H9 (cell line): ENCODE measurements at regions not wholly inside any gene's neighbourhood (a gene's known extent, or its start where the extent isn't known, plus 50 kb on each side); places are given as distances from the start of the nearest gene placed in this dataset.

ENCODE experiments used
- DNase-seq: peaks from one replicate; pipeline ENCODE4 v3.0.0-alpha.2; 2017
- H2AFZ ChIP-seq: one replicate; pipeline ENCODE4 v1.6.1; 2013; ENCODE audit warnings: mild to moderate bottlenecking, low read length, control low read depth, moderate library complexity
- H2AK5ac ChIP-seq: 2 replicates; pipeline ENCODE4 v1.6.1; 2013; ENCODE audit warnings: low read length, control low read depth, mixed read lengths; ENCODE audit not compliant: insufficient read length
- H2BK120ac ChIP-seq: one replicate; pipeline ENCODE4 v1.6.1; 2013; ENCODE audit warnings: low read depth, mild to moderate bottlenecking, low read length, control low read depth, inconsistent platforms; ENCODE audit not compliant: poor library complexity, severe bottlenecking
- H2BK12ac ChIP-seq: 2 replicates; pipeline ENCODE4 v1.6.1; 2013; ENCODE audit warnings: low read length, control low read depth, mixed read lengths, low read depth; ENCODE audit not compliant: insufficient read length
- H2BK15ac ChIP-seq: 2 replicates; pipeline ENCODE4 v1.6.1; 2013; ENCODE audit warnings: low read depth, low read length, control low read depth
- H2BK20ac ChIP-seq: one replicate; pipeline ENCODE4 v1.6.1; 2013; ENCODE audit warnings: low read depth, mild to moderate bottlenecking, low read length, control low read depth, inconsistent platforms; ENCODE audit not compliant: poor library complexity, severe bottlenecking
- H2BK5ac ChIP-seq: 2 replicates; pipeline ENCODE4 v1.6.1; 2013; ENCODE audit warnings: low read length, control low read depth, mixed read lengths; ENCODE audit not compliant: insufficient read length
- H3K14ac ChIP-seq: 2 replicates; pipeline ENCODE4 v1.6.1; 2013; ENCODE audit warnings: low read length, control low read depth; ENCODE audit not compliant: insufficient read depth
- H3K18ac ChIP-seq: 2 replicates; pipeline ENCODE4 v1.6.1; 2013; ENCODE audit warnings: low read depth, mild to moderate bottlenecking, mixed read lengths, low read length, control low read depth; ENCODE audit not compliant: insufficient read length
- H3K23ac ChIP-seq: 2 replicates; pipeline ENCODE4 v1.6.1; 2013; ENCODE audit warnings: low read length, control low read depth, mixed read lengths, low read depth; ENCODE audit not compliant: insufficient read length
- H3K23me2 ChIP-seq: 2 replicates; pipeline ENCODE4 v1.6.1; 2013; ENCODE audit warnings: low read depth, mild to moderate bottlenecking, mixed read lengths, low read length, control low read depth; ENCODE audit not compliant: insufficient read length, poor library complexity, severe bottlenecking
- H3K27ac ChIP-seq: 2 replicates; pipeline ENCODE4 v1.5.1; 2013; ENCODE audit warnings: low read length, control low read depth, mixed read lengths, low read depth; ENCODE audit not compliant: insufficient read length
- H3K27me3 ChIP-seq: 2 replicates; pipeline ENCODE4 v1.6.1; 2013; ENCODE audit warnings: low read length, control low read depth, inconsistent platforms; ENCODE audit not compliant: insufficient read depth
- H3K4ac ChIP-seq: 2 replicates; pipeline ENCODE4 v1.6.1; 2013; ENCODE audit warnings: low read depth, mild to moderate bottlenecking, control low read depth, inconsistent platforms, low read length, moderate library complexity
- H3K4me1 ChIP-seq: 2 replicates; pipeline ENCODE4 v1.6.1; 2013; ENCODE audit warnings: low read length, control low read depth, inconsistent platforms; ENCODE audit not compliant: insufficient read depth
- H3K4me2 ChIP-seq: 2 replicates; pipeline ENCODE4 v1.6.1; 2013; ENCODE audit warnings: low read length, control low read depth, mixed read lengths; ENCODE audit not compliant: insufficient read length, insufficient read depth
- H3K56ac ChIP-seq: 2 replicates; pipeline ENCODE4 v1.6.1; 2013; ENCODE audit warnings: low read depth, mild to moderate bottlenecking, mixed read lengths, low read length, control low read depth; ENCODE audit not compliant: insufficient read length
- H3K79me1 ChIP-seq: 2 replicates; pipeline ENCODE4 v1.6.1; 2013; ENCODE audit warnings: low read depth, mild to moderate bottlenecking, moderate library complexity, low read length, control low read depth, inconsistent platforms; ENCODE audit not compliant: insufficient read depth, poor library complexity, severe bottlenecking
- H3K79me2 ChIP-seq: 2 replicates; pipeline ENCODE4 v1.6.1; 2013; ENCODE audit warnings: low read length, control low read depth, inconsistent platforms; ENCODE audit not compliant: insufficient read depth
- H3K9ac ChIP-seq: 2 replicates; pipeline ENCODE4 v1.6.1; 2013; ENCODE audit warnings: low read length, control low read depth, mixed read lengths; ENCODE audit not compliant: insufficient read length; ENCODE audit errors: extremely low read depth
- H3K9me3 ChIP-seq: one replicate; pipeline ENCODE4 v1.6.1; 2013; ENCODE audit warnings: low read depth, low read length, inconsistent platforms; ENCODE audit not compliant: control insufficient read depth
- H3T11ph ChIP-seq: one replicate; pipeline ENCODE4 v1.6.1; 2013; ENCODE audit warnings: mild to moderate bottlenecking, low read length, control low read depth, inconsistent platforms
- H4K20me1 ChIP-seq: one replicate; pipeline ENCODE4 v1.6.1; 2013; ENCODE audit not compliant: control insufficient read depth, insufficient read length, insufficient read depth
- H4K5ac ChIP-seq: 2 replicates; pipeline ENCODE4 v1.6.1; 2013; ENCODE audit warnings: low read depth, mild to moderate bottlenecking, mixed read lengths, low read length, control low read depth; ENCODE audit not compliant: insufficient read length
- H4K8ac ChIP-seq: replicated peaks from 2 replicates; pipeline ENCODE4 v1.6.1; 2013; ENCODE audit warnings: low read length, control low read depth, mixed read lengths, low read depth; ENCODE audit not compliant: insufficient read length
- H4K91ac ChIP-seq: 2 replicates; pipeline ENCODE4 v1.6.1; 2013; ENCODE audit warnings: low read depth, mild to moderate bottlenecking, moderate library complexity, mixed read lengths, low read length, control low read depth; ENCODE audit not compliant: insufficient read length
- H3K27ac Mint-ChIP-seq, 3 experiments: 2 replicates in 2 of 3; 3 replicates in 1 of 3; pipeline ENCODE4 v1.8.0; 2020 to 2021; ENCODE audit warnings: mixed read lengths in 3 of 3, mild to moderate bottlenecking in 1 of 3, moderate library complexity in 1 of 3
- H3K27me3 Mint-ChIP-seq: 2 replicates; pipeline ENCODE4 v1.8.0; 2021; ENCODE audit warnings: low read depth, mild to moderate bottlenecking, moderate library complexity, mixed read lengths
- H3K36me3 Mint-ChIP-seq, 3 experiments: 2 replicates in 2 of 3; 3 replicates in 1 of 3; pipeline ENCODE4 v1.8.0; 2020 to 2021; ENCODE audit warnings: low read depth in 3 of 3, mixed read lengths in 3 of 3; ENCODE audit not compliant: insufficient read depth in 1 of 3
- H3K4me1 Mint-ChIP-seq, 2 experiments: 2 replicates each; pipeline ENCODE4 v1.8.0; 2020; ENCODE audit warnings: mixed read lengths in 2 of 2
- H3K4me3 Mint-ChIP-seq, 2 experiments: 2 replicates in 1 of 2; 3 replicates in 1 of 2; pipeline ENCODE4 v1.8.0; 2020 to 2021; ENCODE audit warnings: mild to moderate bottlenecking in 2 of 2, mixed read lengths in 2 of 2, moderate library complexity in 1 of 2
- H3K9me3 Mint-ChIP-seq, 2 experiments: 2 replicates in 1 of 2; 3 replicates in 1 of 2; pipeline ENCODE4 v1.8.0; 2020; ENCODE audit warnings: mild to moderate bottlenecking in 2 of 2, mixed read lengths in 2 of 2, moderate library complexity in 1 of 2
- CTCF ChIP-seq: fragments of 200-600 bp; sonication (generic); conservative IDR thresholded peaks from 3 replicates; pipeline ENCODE4 v1.8.0; 2021; ENCODE audit warnings: antibody characterized with exemption, mild to moderate bottlenecking
- WGBS: extraction: QIAGEN DNeasy Blood & Tissue Kit; methylation state at CpG from one replicate; pipeline ENCODE4 v1.1.7; 2013; ENCODE audit warnings: missing lambda C conversion rate, low lambda C conversion rate, mixed read lengths; ENCODE audit not compliant: insufficient read length; ENCODE audit errors: extremely low coverage; 5-methylcytosine and 5-hydroxymethylcytosine counted together

- TF ChIP-seq CTCF = peak; percentile 51
- no peak overlapping the region for H2BK15ac ChIP-seq
- no peak overlapping the region for H3K4ac ChIP-seq
- no peak overlapping the region for H3K18ac ChIP-seq
- H3K27me3 ChIP-seq = no peaks in the 10 kb centered on the region
- H4K20me1 ChIP-seq = no peaks in the 10 kb centered on the region
- H4K8ac ChIP-seq = no peak overlapping the region
- H3K14ac ChIP-seq = no peak overlapping the region
- no peak overlapping the region for H2BK12ac ChIP-seq
- no peaks in the 10 kb centered on the region for H3K27me3 Mint-ChIP-seq
- no peak overlapping the region for H4K5ac ChIP-seq
- H2AK5ac ChIP-seq = no peak overlapping the region
- H3K27ac Mint-ChIP-seq = no peak overlapping the region
- H4K91ac ChIP-seq = no peak overlapping the region
- DNase-seq = no peak
- no peak overlapping the region for H3K56ac ChIP-seq
- no peaks in the 10 kb centered on the region for H3K9me3 Mint-ChIP-seq
- no peak overlapping the region for H2BK20ac ChIP-seq
- no peaks in the 10 kb centered on the region for H3K79me2 ChIP-seq
- H3K4me1 Mint-ChIP-seq = peaks cover 3 to 4% of the 10 kb centered on the region in 2 experiments; a peak in 1 of 4 replicates
- no peak overlapping the region for H2BK120ac ChIP-seq
- H3K23me2 ChIP-seq = no peaks in the 10 kb centered on the region
- H3K27ac ChIP-seq = no peak overlapping the region
- H3T11ph ChIP-seq = no peak overlapping the region
- no peak overlapping the region for H3K4me3 Mint-ChIP-seq
- H3K9ac ChIP-seq = no peak overlapping the region
- no peak overlapping the region for H3K23ac ChIP-seq
- no CpG with 5 or more reads among the region's 5 CpGs for WGBS
- H3K9me3 ChIP-seq = no peaks in the 10 kb centered on the region
- H3K79me1 ChIP-seq = no peaks in the 10 kb centered on the region
- no peak overlapping the region for H3K4me2 ChIP-seq
- H2AFZ ChIP-seq = no peak overlapping the region
- no peaks in the 10 kb centered on the region for H3K4me1 ChIP-seq
- H2BK5ac ChIP-seq = no peak overlapping the region
- H3K36me3 Mint-ChIP-seq = no peaks in the 10 kb centered on the region
Measured at GRCh38 chr12:74906224-74906623, 303.4 kb downstream of the KCNC2 start.
